GM19035 (cell line): ENCODE measurements at regions not wholly inside any gene's neighbourhood (a gene's known extent, or its start where the extent isn't known, plus 50 kb on each side); places are given as distances from the start of the nearest gene placed in this dataset.
A peak's percentile ranks its signal among the peaks of the same experiment; 100 is the strongest.

Experiments
- ATAC-seq: cut with Tn5 transposase; IDR thresholded peaks from one replicate; pipeline ENCODE4 v1.9.1; 2021; ENCODE audit not compliant: unreplicated experiment

DNA sequence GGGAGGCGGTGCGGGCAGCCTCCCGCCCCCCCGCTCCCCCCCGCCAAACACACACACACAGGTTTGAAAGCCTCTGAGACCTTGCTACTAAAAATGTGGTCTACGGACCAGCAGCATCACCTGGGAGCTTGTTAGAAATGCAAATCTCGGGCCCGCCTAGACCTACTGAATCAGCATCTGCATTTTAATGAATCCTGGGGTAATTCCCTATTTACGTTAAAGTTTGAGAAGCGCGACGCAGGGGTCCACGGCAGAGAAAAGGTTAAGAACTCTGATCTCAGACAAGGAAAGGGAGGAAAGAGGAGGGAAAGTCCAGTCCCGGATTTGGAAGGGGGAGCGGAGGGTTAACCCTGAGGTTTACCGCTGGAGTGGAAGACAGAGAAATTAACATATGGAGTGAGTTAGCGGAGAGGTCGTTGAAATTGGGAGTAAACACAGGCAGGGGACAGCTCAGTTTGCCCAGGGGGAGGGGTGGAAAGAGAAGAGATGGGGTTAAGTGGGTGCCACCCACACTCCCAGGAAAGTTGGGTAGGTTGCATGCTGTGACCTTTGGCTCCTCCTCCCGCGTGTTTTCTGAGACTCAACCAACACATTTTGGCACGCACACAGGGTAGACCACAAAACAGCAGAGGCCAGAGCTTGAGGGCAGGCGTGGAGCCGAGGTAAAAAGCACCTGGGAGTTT is 483.6 kb downstream of the BCOR start:
- ATAC-seq: peak; percentile 57

DNA sequence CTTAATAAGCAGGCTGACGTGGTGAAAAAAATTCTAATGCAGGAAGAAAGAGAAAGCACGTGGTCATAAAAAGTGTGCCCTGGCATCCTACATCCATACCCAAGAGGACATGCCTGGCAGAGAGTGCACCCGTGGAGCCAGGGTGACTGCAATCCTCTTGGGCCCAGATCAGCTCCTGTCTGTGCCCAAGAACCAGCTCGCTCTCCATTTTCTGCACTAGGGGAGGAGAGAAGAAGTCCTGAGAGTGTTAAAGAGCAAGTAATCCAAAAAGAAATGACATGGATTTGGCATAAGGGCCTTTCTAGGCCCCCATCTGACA is 483.1 kb downstream of the BCOR start:
- ATAC-seq: no peak

DNA sequence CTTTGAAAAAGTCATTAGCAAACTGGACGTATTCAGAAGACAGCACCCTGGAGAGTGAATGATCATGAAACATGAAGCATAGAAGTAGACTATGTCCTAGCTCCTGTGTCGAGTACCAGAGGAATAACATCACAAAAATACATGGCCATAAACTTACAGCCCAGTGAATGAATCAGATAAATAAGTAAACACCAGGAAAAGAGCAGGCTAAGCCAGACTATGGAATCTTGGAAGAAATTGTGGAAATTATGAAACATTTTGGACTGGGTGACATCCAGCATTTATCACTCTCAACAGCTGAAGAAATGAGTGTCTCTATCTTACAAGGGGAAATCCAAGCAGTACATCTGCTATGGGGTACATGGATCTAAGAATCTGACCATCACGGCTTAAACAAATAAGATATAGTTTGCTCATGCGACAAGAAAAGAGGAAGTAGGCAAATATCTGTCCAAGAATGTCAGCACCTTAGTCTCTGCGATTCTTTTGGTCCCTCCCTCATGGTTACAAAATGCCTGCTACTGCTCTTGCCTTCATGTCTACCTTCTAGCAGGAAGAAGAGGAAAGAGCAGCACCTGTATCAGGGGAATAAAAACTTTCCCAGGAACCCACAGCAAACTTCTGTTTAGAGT is 481.5 kb downstream of the BCOR start:
- ATAC-seq: no peak

DNA sequence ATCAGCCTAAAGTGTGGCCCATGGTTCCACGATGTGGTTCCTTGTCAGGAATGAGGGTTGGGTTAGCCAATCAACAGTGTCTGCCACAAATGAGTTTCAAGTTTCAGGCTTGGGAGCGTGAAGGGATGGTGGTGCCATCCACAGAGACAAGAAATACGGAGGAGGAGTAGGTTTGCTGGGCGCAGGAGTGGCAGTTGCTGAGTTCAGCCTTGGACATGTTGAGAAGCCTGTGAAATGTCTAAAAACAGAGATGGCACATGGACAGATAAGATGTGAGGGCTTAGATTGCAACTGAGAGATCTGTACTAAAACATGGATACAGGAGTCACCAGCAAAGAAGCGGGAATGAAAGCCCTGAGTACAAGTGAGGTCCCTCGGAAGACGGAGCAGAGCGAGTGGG is 481.0 kb downstream of the BCOR start:
- no peak for ATAC-seq

DNA sequence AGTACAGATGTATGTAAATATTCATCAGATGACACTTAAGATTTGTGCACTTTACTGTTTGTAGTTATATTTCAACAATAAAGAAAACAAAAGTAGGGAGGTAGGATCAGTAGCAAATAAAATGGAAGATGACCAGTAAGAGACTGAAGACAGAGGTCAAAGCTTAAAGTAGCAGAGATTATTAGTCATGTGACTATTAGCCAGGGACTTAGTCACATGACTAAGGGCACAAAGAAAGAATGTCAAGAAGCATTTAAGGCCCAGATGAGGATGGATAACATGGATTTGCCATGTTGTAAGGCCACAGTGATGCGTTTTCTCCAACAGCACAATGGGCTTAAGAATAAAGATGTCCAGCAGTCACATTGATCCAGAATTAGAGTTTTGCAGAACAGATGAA is 479.6 kb downstream of the BCOR start:
- ATAC-seq: no peak

- ATAC-seq: no peak
Measured at GRCh38 chrX:39619182-39620009, 478.4 kb downstream of the BCOR start.

GRCh38 chrX:39624166-39624565 is 473.6 kb downstream of the BCOR start:
- ATAC-seq: no peak

DNA sequence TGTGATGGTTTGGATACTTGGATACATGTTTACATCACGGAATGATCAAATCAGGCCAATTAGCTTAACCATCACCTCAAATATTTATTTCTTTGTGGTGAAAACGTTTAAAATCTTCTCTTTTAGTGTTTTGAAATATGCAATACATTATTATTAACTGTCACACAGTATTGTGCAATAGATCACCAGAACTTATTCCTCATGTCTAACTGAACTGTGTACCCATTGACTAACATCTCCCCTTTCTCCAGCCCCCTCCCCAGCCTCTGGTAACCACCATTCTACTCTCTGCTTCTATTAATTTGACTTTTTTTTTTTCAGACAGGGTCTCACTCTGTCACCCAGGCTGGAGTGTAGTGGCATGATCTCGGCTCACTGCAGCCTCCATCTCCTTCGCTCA is 471.9 kb downstream of the BCOR start:
- ATAC-seq: no peak

- ATAC-seq: no peak
Measured at GRCh38 chrX:39626749-39627148, 471.0 kb downstream of the BCOR start.

- ATAC-seq: no peak
Measured at GRCh38 chrX:39627257-39627656, 470.5 kb downstream of the BCOR start.

GRCh38 chrX:39629001-39629400 is 468.8 kb downstream of the BCOR start:
- ATAC-seq: no peak

GRCh38 chrX:39630344-39630743 is 467.4 kb downstream of the BCOR start:
- no peak for ATAC-seq

DNA sequence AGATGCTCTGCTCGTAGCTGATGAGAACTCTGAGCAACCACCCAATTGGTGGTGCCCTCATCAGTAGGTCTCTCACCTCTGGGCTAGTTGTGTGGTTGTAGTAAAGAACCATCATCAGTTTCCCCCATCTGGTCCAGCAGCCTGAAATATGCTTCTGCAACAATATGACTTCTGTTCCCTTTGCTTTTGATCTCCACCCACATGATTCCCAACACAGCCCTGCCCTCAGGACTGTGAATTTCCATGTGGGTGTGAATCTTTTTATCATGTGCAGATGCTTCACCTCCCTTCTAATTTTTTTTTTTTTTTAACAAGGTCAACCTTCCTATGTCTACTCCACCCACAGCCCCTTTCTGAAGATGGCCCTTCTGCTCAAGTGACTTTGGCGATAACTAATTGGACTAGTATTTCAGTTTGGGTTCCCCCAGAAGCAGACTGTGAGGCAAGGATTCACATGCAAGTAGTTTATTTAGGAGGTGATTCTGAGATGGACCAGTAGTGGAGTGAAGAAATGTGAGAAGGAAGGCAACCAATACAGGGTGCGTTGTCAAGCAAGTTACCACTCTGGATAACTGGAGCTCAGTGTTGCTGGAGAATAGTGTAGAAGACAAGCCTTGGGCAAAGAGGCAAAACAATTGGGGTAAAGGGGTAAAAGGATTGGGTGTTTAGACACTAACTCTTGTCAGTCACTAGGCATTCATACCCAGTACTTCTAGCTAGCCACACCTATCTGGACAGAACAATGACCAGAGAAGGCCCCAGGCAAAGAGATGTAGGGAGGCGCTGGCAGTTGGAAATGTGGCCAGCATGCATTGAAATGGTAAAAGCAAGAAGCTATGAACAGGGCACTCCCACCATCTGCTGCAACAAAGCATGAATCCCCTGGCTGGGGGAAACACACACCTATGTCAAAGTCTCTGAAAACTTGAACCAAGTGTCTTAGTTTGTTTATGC is 466.2 kb downstream of the BCOR start:
- ATAC-seq: no peak

GRCh38 chrX:39633293-39633692 is 464.5 kb downstream of the BCOR start:
- ATAC-seq: no peak

DNA sequence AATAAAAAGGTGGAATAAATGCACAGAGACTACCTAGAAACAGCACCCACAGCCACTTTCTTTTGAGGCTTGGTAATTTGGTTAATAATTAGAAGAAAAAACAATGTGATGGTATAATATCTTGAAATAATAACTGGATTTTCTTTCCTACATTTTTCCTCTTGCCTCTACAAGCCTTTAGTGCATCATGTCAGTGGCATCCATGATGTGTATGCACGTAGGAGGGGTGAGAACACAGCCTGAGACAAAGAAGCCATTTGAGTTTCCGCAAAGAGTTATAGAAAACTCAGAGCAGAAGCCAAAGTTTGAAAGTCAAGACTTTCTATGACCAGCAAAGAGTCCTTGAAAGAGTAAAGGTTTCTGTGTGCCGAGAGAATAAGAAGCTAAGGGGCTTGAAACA is 461.3 kb downstream of the BCOR start:
- ATAC-seq: no peak

DNA sequence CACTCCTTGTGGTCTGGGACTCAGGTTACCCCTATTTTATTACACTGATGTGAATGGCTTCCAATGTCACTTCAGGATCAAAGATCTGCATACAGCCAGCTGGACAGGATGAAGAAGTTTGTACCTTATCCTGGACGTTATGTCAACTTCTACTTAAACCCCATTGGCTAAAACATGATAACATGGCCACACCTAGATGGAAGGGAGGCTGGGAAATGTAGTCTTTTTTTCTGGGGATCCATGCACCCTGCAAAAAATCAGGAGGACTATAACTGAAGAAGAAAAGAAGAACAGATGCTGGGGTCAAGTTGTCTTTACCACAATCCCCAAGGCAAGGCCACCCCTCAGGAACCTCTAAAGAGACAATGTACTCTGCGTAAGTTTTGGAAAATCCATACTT is 459.2 kb downstream of the BCOR start:
- no peak for ATAC-seq

GRCh38 chrX:39639871-39640270 is 457.9 kb downstream of the BCOR start:
- ATAC-seq: no peak

DNA sequence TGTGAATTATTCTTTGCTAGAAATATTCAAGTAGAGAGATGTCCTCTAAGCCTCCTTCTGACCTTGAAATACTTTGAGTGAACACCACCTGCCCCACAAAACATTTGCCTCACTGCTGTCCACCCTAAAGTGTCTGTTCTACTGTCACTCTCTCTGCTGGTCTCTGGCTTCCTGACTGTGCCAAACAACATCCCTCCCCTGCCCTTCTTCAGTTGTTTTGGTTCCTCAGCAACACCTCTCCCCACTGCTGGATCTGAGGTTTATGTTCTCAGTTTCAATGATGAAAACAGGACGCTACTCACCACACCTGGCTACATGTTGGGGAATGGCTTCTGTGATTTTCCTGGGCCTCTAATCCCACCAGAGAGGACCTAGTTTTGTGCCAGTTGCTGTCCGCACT is 456.9 kb downstream of the BCOR start:
- no peak for ATAC-seq

GRCh38 chrX:39642071-39642470 is 455.7 kb downstream of the BCOR start:
- ATAC-seq: no peak

DNA sequence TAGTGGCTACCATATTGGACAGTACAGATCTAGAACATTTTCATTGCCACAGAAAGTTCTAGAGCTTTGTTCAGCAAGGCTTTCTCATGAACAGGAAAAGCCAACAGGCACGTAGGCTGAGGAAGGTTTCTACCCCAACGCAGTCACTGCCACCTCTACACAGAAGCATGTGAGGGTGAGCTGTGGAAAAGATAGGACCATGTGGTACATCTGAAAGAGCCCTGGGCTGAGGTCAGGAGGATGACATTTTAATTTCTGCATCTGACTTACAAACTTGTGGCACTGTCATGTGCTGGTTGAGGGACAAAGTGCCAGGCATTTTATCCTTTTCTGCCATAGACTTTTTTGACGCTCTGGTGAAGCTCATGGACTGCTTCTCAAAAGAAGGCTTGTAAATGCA is 454.2 kb downstream of the BCOR start:
- ATAC-seq: no peak

DNA sequence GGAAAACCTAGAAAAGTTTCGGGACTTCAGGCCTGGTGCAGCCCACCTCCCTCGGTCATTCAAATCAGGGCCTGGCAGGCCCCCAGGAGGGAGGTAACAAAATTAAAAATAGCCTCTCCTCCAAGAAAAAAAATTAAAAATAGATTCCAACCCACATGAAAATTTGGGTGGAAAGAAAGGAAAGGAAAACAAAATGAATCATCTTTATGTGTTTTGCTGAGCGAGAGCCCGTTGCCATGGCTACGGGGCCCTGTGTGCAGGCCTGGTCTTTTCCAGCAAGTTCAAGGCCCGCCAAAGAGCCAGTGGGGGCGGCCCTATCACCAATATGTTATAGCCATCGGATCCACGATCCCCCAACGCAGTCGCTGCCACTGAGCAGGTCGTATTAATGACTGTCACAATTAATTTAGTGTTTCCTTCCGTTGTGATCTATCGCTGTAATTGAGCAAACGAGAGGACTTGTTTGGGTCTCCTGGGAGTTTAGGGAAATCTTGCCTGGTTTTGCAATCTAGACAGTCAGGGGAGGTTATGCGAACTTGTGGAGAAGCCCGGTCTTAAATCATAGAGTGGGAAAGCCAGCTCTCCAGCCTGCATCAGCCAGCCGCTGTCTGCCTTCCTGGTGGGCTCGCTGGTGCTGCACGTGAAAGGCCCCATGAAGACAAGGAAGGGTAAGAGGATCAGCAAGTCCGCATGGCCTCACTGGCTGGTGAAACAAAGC is 452.4 kb downstream of the BCOR start:
- ATAC-seq: no peak
